Right ventricle myocardium inferior (tissue), 1 donor: ENCODE measurements at regions not wholly inside any gene's neighbourhood (a gene's known extent, or its start where the extent isn't known, plus 50 kb on each side); places are given as distances from the start of the nearest gene placed in this dataset.

Source experiments
- ATAC-seq: fragments of 200-7000 bp; cut with Tn5 transposase; one replicate; pipeline ENCODE4 v1.9.1; 2020; ENCODE audit warnings: mild to moderate bottlenecking, moderate library complexity
- DNase-seq: peaks from one replicate; pipeline ENCODE4 v3.0.0; 2021; ENCODE audit errors: missing footprints
- intact Hi-C: fragments of 100-400 bp; cut with DNase I; formaldehyde crosslinking; loops from one replicate; pipeline ENCODE4 v1.11.0; 2022
- donor health status: DM: no; HTN: yes; CAD: no; lungs with severe emphysema.

GRCh38 chr12:81988362-81988761 is 229.2 kb upstream of the PPFIA2 start:
- DNase-seq (no peak), ATAC-seq (no peak)
- intact Hi-C loops: no loop called here

GRCh38 chr12:81987371-81987770 is 228.2 kb upstream of the PPFIA2 start:
- ATAC-seq: no peak
- no peak for DNase-seq
- intact Hi-C loops: no loop called here

GRCh38 chr12:81976661-81977060 is 217.5 kb upstream of the PPFIA2 start:
- ATAC-seq: no peak
- intact Hi-C loops: no loop called here
- DNase-seq: no peak

GRCh38 chr12:81974762-81975161 is 215.6 kb upstream of the PPFIA2 start:
- ATAC-seq (no peak), DNase-seq (no peak)
- intact Hi-C loops: no loop called here

- intact Hi-C loops: no loop called here
- DNase-seq (no peak), ATAC-seq (no peak)
Observed at GRCh38 chr12:81968421-81968820, 209.3 kb upstream of the PPFIA2 start.

- intact Hi-C loops: no loop called here
- DNase-seq (no peak), ATAC-seq (no peak)
Observed at GRCh38 chr12:81963636-81964035, 204.5 kb upstream of the PPFIA2 start.

GRCh38 chr12:81963026-81963425 is 203.9 kb upstream of the PPFIA2 start:
- intact Hi-C loops: no loop called here
- DNase-seq (no peak), ATAC-seq (no peak)

GRCh38 chr12:81962126-81962856 is 203.1 kb upstream of the PPFIA2 start:
- DNase-seq (no peak), ATAC-seq (no peak)
- intact Hi-C loops: no loop called here

- DNase-seq (no peak), ATAC-seq (no peak)
- intact Hi-C loops: no loop called here
Observed at GRCh38 chr12:81958406-81958805, 199.3 kb upstream of the PPFIA2 start.

GRCh38 chr12:81957631-81958030 is 198.5 kb upstream of the PPFIA2 start:
- intact Hi-C loops: no loop called here
- ATAC-seq: no peak
- no peak for DNase-seq

GRCh38 chr12:81956468-81956860 is 197.3 kb upstream of the PPFIA2 start:
- no peak for DNase-seq
- intact Hi-C loops: no loop called here
- no peak for ATAC-seq

GRCh38 chr12:81953541-81953940 is 194.4 kb upstream of the PPFIA2 start:
- intact Hi-C loops: no loop called here
- ATAC-seq: no peak
- DNase-seq: no peak

- DNase-seq (no peak), ATAC-seq (no peak)
- intact Hi-C loops: no loop called here
Observed at GRCh38 chr12:81950871-81951270, 191.7 kb upstream of the PPFIA2 start.

GRCh38 chr12:81949841-81950308 is 190.7 kb upstream of the PPFIA2 start:
- DNase-seq: no peak

GRCh38 chr12:81949416-81949815 is 190.3 kb upstream of the PPFIA2 start:
- ATAC-seq (no peak), DNase-seq (no peak)
- intact Hi-C loops: no loop called here

More at GRCh38 chr12:81949841-81950308, 190.7 kb upstream of the PPFIA2 start:
- ATAC-seq: no peak
- intact Hi-C loops: no loop called here

GRCh38 chr12:81944886-81945285 is 185.7 kb upstream of the PPFIA2 start:
- intact Hi-C loops: no loop called here
- DNase-seq (no peak), ATAC-seq (no peak)

- DNase-seq (no peak), ATAC-seq (no peak)
- intact Hi-C loops: no loop called here
Observed at GRCh38 chr12:81942594-81942993, 183.4 kb upstream of the PPFIA2 start.

GRCh38 chr12:81930037-81930436 is 170.9 kb upstream of the PPFIA2 start:
- intact Hi-C loops: no loop called here
- DNase-seq: no peak
- ATAC-seq: no peak

- DNase-seq: no peak
- ATAC-seq: no peak
- intact Hi-C loops: no loop called here
Observed at GRCh38 chr12:81896771-81897170, 137.6 kb upstream of the PPFIA2 start.

GRCh38 chr12:81888961-81889360 is 129.8 kb upstream of the PPFIA2 start:
- ATAC-seq: no peak
- intact Hi-C loops: no loop called here
- DNase-seq: no peak

GRCh38 chr12:81888106-81888740 is 129.1 kb upstream of the PPFIA2 start:
- DNase-seq (no peak), ATAC-seq (no peak)
- intact Hi-C loops: no loop called here
